Fibroblast of lung (primary cell): ENCODE measurements at regions not wholly inside any gene's neighbourhood (a gene's known extent, or its start where the extent isn't known, plus 50 kb on each side); places are given as distances from the start of the nearest gene placed in this dataset.
"Not testable (repeated sequence)": the region's sequence is repeated elsewhere in the genome, so short reads cannot be mapped to it uniquely, and the experiment has no call there.

Experiments used
- CTCF ChIP-seq, 2 donors: IDR thresholded peaks in 1 of 2; conservative IDR thresholded peaks in 1 of 2; 1 replicate in 1 of 2; 2 replicates in 1 of 2; pipeline ENCODE4 v1.5.1; 2011 to 2012; ENCODE audit warnings: low read length in 2 of 2, control low read depth in 1 of 2, inconsistent platforms in 1 of 2, low read depth in 1 of 2, mild to moderate bottlenecking in 1 of 2
- EZH2 ChIP-seq: IDR thresholded peaks from 2 replicates; pipeline ENCODE4 v1.5.1; 2012; ENCODE audit warnings: low read length, control low read depth, mild to moderate bottlenecking; ENCODE audit errors: missing control alignments

- not testable (repeated sequence) for TF ChIP-seq CTCF (conservative IDR thresholded peaks at IDR 0.05 in 1 of 2, IDR thresholded peaks at IDR 0.05 in 1 of 2; ENCODE audit: low read depth in 1 of 2, low read length in 2 of 2); EZH2
These were observed 340.7 kb upstream of the FLRT2 start for GRCh38 chr14:85189253-85189652.
